ENCODE measurements at regions not wholly inside any gene's neighbourhood (a gene's known extent, or its start where the extent isn't known, plus 50 kb on each side); places are given as distances from the start of the nearest gene placed in this dataset.
A peak's percentile ranks its signal among the peaks of the same experiment; 100 is the strongest.

DNA sequence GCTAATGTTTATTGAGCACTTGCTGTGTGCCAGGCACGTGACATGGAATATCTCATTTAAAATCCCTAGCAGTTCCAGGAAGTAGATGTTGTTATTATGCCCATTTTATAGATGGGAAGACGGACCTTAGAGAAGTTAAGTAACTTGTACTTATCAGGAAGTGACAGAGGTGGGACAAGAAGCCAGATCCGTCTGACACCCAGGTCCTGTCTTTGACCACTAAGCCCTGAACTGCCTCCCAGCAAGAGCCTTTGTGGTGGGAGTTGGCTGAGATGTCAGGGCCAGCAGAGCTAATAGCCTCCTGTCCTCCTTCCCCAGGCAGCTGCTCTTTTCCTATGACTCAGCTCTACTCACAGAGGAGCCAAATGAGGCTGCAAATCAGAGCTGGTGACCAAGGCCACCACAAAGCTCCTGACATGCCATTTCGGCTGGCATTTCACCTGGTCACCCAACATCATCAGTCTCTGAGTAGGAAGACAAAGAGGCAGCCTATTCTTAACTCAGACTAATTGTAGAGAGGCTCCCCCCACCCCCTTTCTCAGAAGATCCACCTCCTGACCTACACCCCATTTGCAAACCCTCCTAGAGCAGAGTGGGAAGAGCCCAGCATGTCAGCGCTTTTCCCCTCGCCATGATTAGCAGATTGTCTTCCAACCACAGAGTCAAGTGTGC lies 175.1 kb upstream of the KIT start:
- no TSS peak for BruUV-seq (replicated peaks)
- DNase-seq (peak; percentile 21), ATAC-seq (ENCODE audit: low read depth) (peak; percentile 40; the same call in 1 of the 2 replicates)
- Histone ChIP-seq H3K14ac (replicated peaks; ENCODE audit: low read depth, low read length) (no peak overlapping the region), H4K91ac (ENCODE audit: insufficient read depth, low read depth, low read length) (no peak overlapping the region), H3K9ac (ENCODE audit: low read depth, low read length) (no peak overlapping the region), H3K23ac (ENCODE audit: low read depth, low read length) (no peak overlapping the region), H4K8ac (ENCODE audit: low read depth in 2 of 2, low read length in 2 of 2) (0 out of 4 replicates have a peak overlapping the region, but pooled peaks of 1 of the 2 experiments have one; percentile 16), H3K79me1 (ENCODE audit: low read depth in 1 of 2, low read length in 2 of 2) (no peaks in the 10 kb centered on the region), H4K20me1 (ENCODE audit: insufficient read depth, low read length) (no peaks in the 10 kb centered on the region), H3K56ac (ENCODE audit: extremely low read depth, insufficient read depth, low read length) (no peak overlapping the region), H2AK9ac (replicated peaks; ENCODE audit: low read depth, low read length, poor library complexity) (no peak overlapping the region), H2AFZ (replicated peaks; ENCODE audit: low read length, poor library complexity) (no peak overlapping the region), H3K9me1 (ENCODE audit: insufficient read depth, low read length) (no peaks in the 10 kb centered on the region), H2BK20ac (ENCODE audit: low read depth, low read length) (no peak overlapping the region; the same call in 1 of the 2 replicates), H3K4me2 (ENCODE audit: low read depth, low read length) (no peak overlapping the region), H3K4me3 (ENCODE audit: insufficient read depth, low read depth, low read length) (no peak overlapping the region), H2BK120ac (ENCODE audit: low read depth, low read length) (no peak overlapping the region), H2AK5ac (ENCODE audit: low read depth, low read length) (no peak overlapping the region), H3K36me3 (ENCODE audit: control insufficient read depth, insufficient read depth, low read length) (no peaks in the 10 kb centered on the region), H3K4me1 (ENCODE audit: control insufficient read depth, insufficient read depth, low read length) (no peaks in the 10 kb centered on the region), H3K27ac (ENCODE audit: insufficient read depth, low read length) (no peak overlapping the region), H3K18ac (ENCODE audit: low read depth, low read length) (no peak overlapping the region), H3K9me3 (ENCODE audit: control insufficient read depth, insufficient read depth, low read length) (peaks cover 5% of the 10 kb centered on the region; the same call in 1 of the 2 replicates), H2BK5ac (ENCODE audit: low read depth, low read length, poor library complexity, severe bottlenecking) (no peak overlapping the region), H3K4ac (ENCODE audit: low read depth, low read length) (no peak overlapping the region), H3K27me3 (ENCODE audit: control insufficient read depth, insufficient read depth, low read length) (no peaks in the 10 kb centered on the region; the same call in 1 of the 2 replicates), H4K5ac (ENCODE audit: low read depth, low read length) (no peak overlapping the region), H2BK15ac (ENCODE audit: low read depth, low read length) (peak overlapping the region; percentile 21; the same call in 1 of the 3 replicates)
- no peak for TF ChIP-seq CHD1 (IDR thresholded peaks at IDR 0.05; ENCODE audit: low read depth, low read length)
- no peak for TF ChIP-seq MAFK (IDR thresholded peaks at IDR 0.05; ENCODE audit: low read depth, low read length)
- no peak for TF ChIP-seq RAD21 (IDR thresholded peaks at IDR 0.05; ENCODE audit: low read length)
- TF ChIP-seq BHLHE40 (IDR thresholded peaks at IDR 0.05; ENCODE audit: low read depth, low read length), result no peak
- TF ChIP-seq FOS (IDR thresholded peaks at IDR 0.05; ENCODE audit: low read depth, low read length), result no peak
- no peak for TF ChIP-seq CTCF (conservative IDR thresholded peaks at IDR 0.05; ENCODE audit: low read depth, low read length)
- no peak for TF ChIP-seq CEBPB (IDR thresholded peaks at IDR 0.05; ENCODE audit: low read depth, low read length)
- TF ChIP-seq RCOR1 (IDR thresholded peaks at IDR 0.05; ENCODE audit: insufficient replicate concordance, low read length), result no peak
- TF ChIP-seq MAZ (IDR thresholded peaks at IDR 0.05; ENCODE audit: borderline replicate concordance, low read depth, low read length), result no peak
- TF ChIP-seq NFE2L2 (IDR thresholded peaks at IDR 0.05; ENCODE audit: low read depth, low read length), result no peak
- no peak for TF ChIP-seq RFX5 (IDR thresholded peaks at IDR 0.05; ENCODE audit: low read depth, low read length)
- no peak for TF ChIP-seq USF2 (IDR thresholded peaks at IDR 0.05; ENCODE audit: low read depth, low read length)
- no peak for TF ChIP-seq SMC3 (IDR thresholded peaks at IDR 0.05; ENCODE audit: low read depth, low read length)
- no peak for TF ChIP-seq POLR2A (IDR thresholded peaks at IDR 0.05; ENCODE audit: low read depth, low read length)
- TF ChIP-seq MXI1 (IDR thresholded peaks at IDR 0.05; ENCODE audit: borderline replicate concordance, low read depth, low read length), result no peak
- TF ChIP-seq ELK1 (IDR thresholded peaks at IDR 0.05; ENCODE audit: borderline replicate concordance, low read depth, low read length), result no peak
- intact Hi-C loops (cut with micrococcal nuclease) (no loop called here), dilution Hi-C loops (cut with HindIII; ENCODE audit: low sequenced_read_pairs, unreplicated experiment) (no loop called here), in situ Hi-C loops (cut with MboI; ENCODE audit: low sequenced_read_pairs) (no loop called here)
- WGBS, 2 experiments (ENCODE audit: extremely low coverage in 2 of 2, insufficient read length in 1 of 2), result no CpG with 5 or more reads among the region's 6 CpGs
- CTCF ChIA-PET, result interaction anchor here (0.5 kb wide), 1 partner anchor 21 kb away, joined by 4 read pairs; no protein-coding TSS in a partner anchor
- POLR2A ChIA-PET (ENCODE audit: unreplicated experiment), result no interaction called here

All from IMR-90 (cell line).